ENCODE measurements at regions not wholly inside any gene's neighbourhood (a gene's known extent, or its start where the extent isn't known, plus 50 kb on each side); places are given as distances from the start of the nearest gene placed in this dataset.

GRCh38 chr22:49402169-49402568, 425.5 kb downstream of the BRD1 start:
- H2AFZ ChIP-seq (ENCODE audit: low read depth, low read length, severe bottlenecking), result no peak overlapping the region
- H3K4me3 ChIP-seq (ENCODE audit: insufficient read depth, low read length, poor library complexity, severe bottlenecking), result no peak overlapping the region
- no peaks in the 10 kb centered on the region for H3F3A ChIP-seq (ENCODE audit: insufficient read depth)
- H3K4me2 ChIP-seq (ENCODE audit: low read depth, low read length, poor library complexity, severe bottlenecking), result no peak overlapping the region
- H4K20me1 ChIP-seq (ENCODE audit: low read depth, low read length), result no peaks in the 10 kb centered on the region
- no peaks in the 10 kb centered on the region for H3K9me2 ChIP-seq (replicated peaks; ENCODE audit: insufficient read depth, low read length)
- no peaks in the 10 kb centered on the region for H3K79me2 ChIP-seq (ENCODE audit: insufficient read depth, low read length)
- H3K9ac ChIP-seq (ENCODE audit: low read length), result no peak overlapping the region
- no peak for TF ChIP-seq EZH2phosphoT487 (conservative IDR thresholded peaks at IDR 0.05; ENCODE audit: low read length)
- TF ChIP-seq CTCF (IDR thresholded peaks at IDR 0.05; ENCODE audit: insufficient read depth, low read length, poor library complexity, severe bottlenecking), result no peak
- no peaks in the 10 kb centered on the region for H3K9me3 ChIP-seq (ENCODE audit: insufficient read depth, low read length)
- no peak overlapping the region for H3K27ac ChIP-seq (ENCODE audit: low read depth, low read length)
- H3K36me3 ChIP-seq (ENCODE audit: low read length), result no peaks in the 10 kb centered on the region
- H3K27me3 ChIP-seq (ENCODE audit: low read length), result no peaks in the 10 kb centered on the region

- no peak overlapping the region for H2AFZ ChIP-seq (ENCODE audit: low read depth, low read length, severe bottlenecking)
- H3F3A ChIP-seq (ENCODE audit: insufficient read depth), result no peaks in the 10 kb centered on the region
- TF ChIP-seq EZH2phosphoT487 (conservative IDR thresholded peaks at IDR 0.05; ENCODE audit: low read length), result no peak
- no peak for TF ChIP-seq CTCF (IDR thresholded peaks at IDR 0.05; ENCODE audit: insufficient read depth, low read length, poor library complexity, severe bottlenecking)
- H3K36me3 ChIP-seq (ENCODE audit: low read length), result no peaks in the 10 kb centered on the region
- H3K27ac ChIP-seq (ENCODE audit: low read depth, low read length), result no peak overlapping the region
- H3K9me3 ChIP-seq (ENCODE audit: insufficient read depth, low read length), result no peaks in the 10 kb centered on the region
- no peak overlapping the region for H3K4me2 ChIP-seq (ENCODE audit: low read depth, low read length, poor library complexity, severe bottlenecking)
- H4K20me1 ChIP-seq (ENCODE audit: low read depth, low read length), result no peaks in the 10 kb centered on the region
- H3K4me3 ChIP-seq (ENCODE audit: insufficient read depth, low read length, poor library complexity, severe bottlenecking), result no peak overlapping the region
- no peak overlapping the region for H3K9ac ChIP-seq (ENCODE audit: low read length)
- H3K9me2 ChIP-seq (replicated peaks; ENCODE audit: insufficient read depth, low read length), result no peaks in the 10 kb centered on the region
- H3K27me3 ChIP-seq (ENCODE audit: low read length), result no peaks in the 10 kb centered on the region
- no peaks in the 10 kb centered on the region for H3K79me2 ChIP-seq (ENCODE audit: insufficient read depth, low read length)
Measured at GRCh38 chr22:49400941-49401598, 426.6 kb downstream of the BRD1 start.

GRCh38 chr22:49400136-49400940, 427.3 kb downstream of the BRD1 start:
- Histone ChIP-seq H2AFZ (ENCODE audit: low read depth, low read length, severe bottlenecking) (no peak overlapping the region), H3K27ac (ENCODE audit: low read depth, low read length) (no peak overlapping the region), H3K4me3 (ENCODE audit: insufficient read depth, low read length, poor library complexity, severe bottlenecking) (no peak overlapping the region), H3K79me2 (ENCODE audit: insufficient read depth, low read length) (no peaks in the 10 kb centered on the region), H3K27me3 (ENCODE audit: low read length) (no peaks in the 10 kb centered on the region), H3K4me2 (ENCODE audit: low read depth, low read length, poor library complexity, severe bottlenecking) (no peak overlapping the region), H3K9me2 (replicated peaks; ENCODE audit: insufficient read depth, low read length) (no peaks in the 10 kb centered on the region), H4K20me1 (ENCODE audit: low read depth, low read length) (no peaks in the 10 kb centered on the region), H3K9ac (ENCODE audit: low read length) (no peak overlapping the region), H3K9me3 (ENCODE audit: insufficient read depth, low read length) (no peaks in the 10 kb centered on the region), H3F3A (ENCODE audit: insufficient read depth) (no peaks in the 10 kb centered on the region), H3K36me3 (ENCODE audit: low read length) (no peaks in the 10 kb centered on the region)
- TF ChIP-seq CTCF (IDR thresholded peaks at IDR 0.05; ENCODE audit: insufficient read depth, low read length, poor library complexity, severe bottlenecking) (no peak), EZH2phosphoT487 (conservative IDR thresholded peaks at IDR 0.05; ENCODE audit: low read length) (no peak)
